Myocyte (in vitro differentiated cells): ENCODE measurements at regions not wholly inside any gene's neighbourhood (a gene's known extent, or its start where the extent isn't known, plus 50 kb on each side); places are given as distances from the start of the nearest gene placed in this dataset.

Experiments
- DNase-seq: peaks from one replicate; pipeline ENCODE4 v3.0.0-alpha.2; 2012; ENCODE audit warnings: low read depth

DNA sequence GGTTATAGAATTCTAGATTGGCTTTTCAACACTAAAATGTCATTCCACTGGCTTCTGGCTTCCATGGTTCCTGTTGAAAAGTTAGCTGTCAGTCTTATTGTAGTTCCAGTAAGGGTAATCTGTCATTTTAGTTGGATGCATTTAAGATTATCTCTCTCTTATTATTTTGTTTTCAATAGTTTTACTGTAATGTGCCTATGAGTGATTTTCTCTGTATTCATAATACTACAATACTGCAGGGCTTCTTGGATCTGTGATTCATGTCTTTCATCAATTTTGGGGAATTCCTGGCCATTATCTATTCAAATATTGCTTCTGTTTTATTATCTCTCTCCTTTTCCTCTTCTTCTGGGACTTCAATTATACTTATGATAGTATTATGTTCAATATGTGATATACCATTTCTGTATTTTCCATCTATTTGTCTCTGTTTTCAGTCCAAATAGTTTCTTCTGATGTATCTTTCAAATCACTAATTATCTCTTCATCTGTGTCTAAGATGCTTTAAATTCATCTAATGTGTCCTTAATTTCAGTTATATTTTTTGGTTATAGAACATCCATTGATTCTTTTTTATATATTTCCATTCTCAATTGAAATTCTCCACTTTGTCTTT is 101.5 kb downstream of the KCTD15 start:
- no peak for DNase-seq

DNA sequence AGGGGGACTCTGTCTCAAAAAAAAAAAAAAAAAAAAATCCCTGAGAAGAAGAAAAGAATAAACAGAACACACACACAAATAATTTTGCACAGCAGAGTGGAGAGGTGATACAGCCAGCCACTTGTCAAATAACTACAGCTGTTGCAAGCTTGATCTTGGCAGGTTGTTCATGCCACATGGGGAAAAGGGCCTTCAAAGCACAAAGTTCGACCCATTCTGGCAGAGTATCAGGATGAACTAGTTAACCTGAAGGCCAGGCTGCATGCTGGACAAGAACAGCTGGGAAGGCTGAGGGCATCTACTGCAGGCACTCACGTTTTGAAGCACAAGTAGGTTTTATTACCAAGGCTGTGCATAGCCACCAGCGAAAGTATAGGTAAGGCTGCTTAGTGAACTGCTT is 104.1 kb downstream of the KCTD15 start:
- no peak for DNase-seq

DNA sequence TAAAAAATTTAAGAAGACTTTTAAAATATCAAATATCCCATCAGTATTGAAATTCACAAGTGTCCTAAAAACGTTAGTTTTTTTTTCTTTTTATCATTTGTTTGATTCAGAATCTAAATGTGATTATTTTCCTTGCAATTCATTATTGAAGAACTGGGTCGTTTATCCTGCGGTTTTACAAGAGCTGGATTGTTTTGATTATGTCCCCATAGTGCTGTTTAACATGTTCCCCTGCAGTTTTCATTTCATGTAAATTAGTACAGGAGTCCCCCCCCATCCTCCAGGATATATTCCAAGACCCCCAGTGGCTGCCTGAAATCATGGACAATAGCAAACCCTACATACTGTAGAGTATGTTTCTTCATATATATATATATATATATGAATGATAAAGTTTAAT is 105.7 kb downstream of the KCTD15 start:
- no peak for DNase-seq

GRCh38 chr19:33902802-33903488 is 106.3 kb downstream of the KCTD15 start:
- no peak for DNase-seq

GRCh38 chr19:33903489-33903850 is 106.8 kb downstream of the KCTD15 start:
- DNase-seq, result no peak

DNA sequence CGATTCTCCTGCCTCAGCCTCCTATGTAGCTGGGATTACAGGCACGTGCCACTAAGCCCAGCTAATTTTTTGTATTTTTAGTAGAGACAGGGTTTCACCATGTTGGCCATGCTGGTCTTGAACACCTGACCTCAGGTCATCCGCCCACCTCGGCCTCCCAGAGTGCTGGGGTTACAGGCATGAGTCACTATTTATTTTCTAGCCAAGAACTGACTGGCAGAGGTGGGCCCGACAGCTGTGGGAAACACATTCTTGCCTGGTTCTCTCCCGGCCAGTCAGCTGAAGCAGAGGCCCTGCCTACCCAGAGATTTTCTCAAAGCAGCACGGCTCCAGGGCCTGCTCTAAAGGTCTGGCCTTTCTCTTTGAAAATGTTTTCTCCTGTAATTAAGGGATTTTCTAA is 108.0 kb downstream of the KCTD15 start:
- DNase-seq, result peak; percentile 33

DNA sequence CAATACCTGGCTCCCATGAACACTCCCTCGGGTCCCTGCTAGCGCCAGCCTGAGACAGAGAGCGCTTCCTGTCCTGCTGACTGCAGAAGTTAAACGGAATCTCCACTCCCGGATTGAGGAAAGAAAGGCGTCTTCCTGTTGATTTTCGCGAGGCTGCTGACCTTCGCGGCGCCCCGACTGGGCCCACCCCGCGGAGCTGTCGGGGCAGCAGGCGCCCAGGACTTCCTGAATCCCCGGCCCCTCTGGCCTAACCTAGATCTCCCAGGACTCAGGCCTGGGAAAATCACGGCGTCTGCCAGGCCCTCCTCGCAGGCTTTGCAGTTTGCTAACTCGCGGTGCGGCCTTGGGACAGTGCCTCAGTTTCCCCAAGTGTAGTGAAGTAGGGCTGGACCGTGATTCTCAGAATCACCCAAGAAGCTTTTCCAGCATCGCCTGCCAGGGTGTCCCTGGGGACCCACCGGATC is 108.8 kb downstream of the KCTD15 start:
- DNase-seq, result no peak

DNA sequence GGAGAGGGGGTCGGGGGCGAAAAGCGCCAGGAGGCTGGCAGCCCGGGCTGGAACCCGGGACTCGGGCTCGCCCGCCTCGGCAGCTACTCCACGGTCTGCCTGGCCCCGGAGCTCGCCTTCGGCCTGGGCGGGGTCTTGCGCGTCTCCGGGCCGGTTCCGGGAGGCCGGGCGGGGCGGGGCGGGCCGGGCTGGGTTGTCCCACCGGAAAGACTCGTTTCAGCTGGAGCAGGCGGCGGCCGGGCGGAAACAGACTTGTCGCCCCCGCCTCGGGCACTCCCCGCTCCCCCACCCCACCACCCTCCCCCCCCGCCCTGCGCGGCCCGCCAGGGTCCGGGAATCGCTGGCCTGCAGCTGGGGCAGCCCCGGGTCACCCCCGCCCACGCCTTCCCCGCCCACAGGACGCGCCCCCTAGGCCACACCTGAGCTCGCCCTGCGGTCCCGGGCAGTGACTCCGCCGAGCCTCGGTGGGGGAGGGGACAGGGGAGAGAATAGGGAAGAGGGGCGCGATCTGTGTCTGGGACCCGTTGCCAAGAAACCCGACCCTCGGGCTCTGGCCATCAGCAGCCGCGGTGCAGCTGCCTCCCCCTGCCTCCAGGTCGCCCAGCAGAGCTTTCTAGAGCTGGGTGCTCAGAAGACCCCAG is 109.4 kb downstream of the KCTD15 start:
- DNase-seq, result no peak

GRCh38 chr19:33906578-33907335 is 110.1 kb downstream of the KCTD15 start:
- DNase-seq, result no peak

DNA sequence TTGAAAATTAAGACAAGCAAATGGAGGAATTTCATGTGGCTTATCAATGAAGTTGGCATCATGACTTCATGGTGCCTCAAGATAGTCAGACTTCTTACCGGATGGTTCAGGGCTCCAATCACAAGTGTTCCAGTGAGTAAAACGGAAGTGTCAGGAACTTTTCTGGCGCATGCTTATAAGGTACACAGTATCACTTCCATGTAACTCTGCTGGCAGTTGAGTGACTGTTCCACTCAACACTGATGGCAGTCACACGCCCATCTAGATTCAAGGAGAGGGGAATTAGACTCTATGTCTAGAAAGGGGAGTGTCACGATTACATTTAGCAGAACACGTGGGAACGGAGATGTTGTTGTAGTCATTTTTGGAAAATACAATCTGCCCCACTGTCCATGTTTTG is 114.3 kb downstream of the KCTD15 start:
- DNase-seq, result no peak

DNA sequence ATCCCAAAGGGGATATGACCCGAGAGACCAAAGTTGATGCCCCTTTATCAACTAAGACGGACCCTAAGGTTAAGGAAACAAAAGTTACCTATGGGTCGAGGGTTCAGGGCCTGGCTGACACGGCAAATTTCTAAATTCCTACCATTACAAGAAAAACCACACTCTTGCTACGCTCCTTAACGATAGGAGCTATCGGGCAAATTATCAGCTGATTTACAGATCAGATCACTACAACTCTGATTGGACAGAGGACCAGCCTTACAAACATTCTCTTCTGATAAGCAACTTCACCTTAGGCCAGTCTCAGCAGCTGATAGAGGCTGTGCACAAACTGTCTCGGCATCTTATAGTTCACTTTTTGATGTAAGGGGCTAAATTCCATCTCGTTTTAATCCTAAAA is 117.9 kb downstream of the KCTD15 start:
- DNase-seq, result no peak

- no peak for DNase-seq
These were observed 120.1 kb downstream of the KCTD15 start for GRCh38 chr19:33916792-33917191.

- no peak for DNase-seq
These were observed 122.6 kb downstream of the KCTD15 start for GRCh38 chr19:33919291-33919690.

DNA sequence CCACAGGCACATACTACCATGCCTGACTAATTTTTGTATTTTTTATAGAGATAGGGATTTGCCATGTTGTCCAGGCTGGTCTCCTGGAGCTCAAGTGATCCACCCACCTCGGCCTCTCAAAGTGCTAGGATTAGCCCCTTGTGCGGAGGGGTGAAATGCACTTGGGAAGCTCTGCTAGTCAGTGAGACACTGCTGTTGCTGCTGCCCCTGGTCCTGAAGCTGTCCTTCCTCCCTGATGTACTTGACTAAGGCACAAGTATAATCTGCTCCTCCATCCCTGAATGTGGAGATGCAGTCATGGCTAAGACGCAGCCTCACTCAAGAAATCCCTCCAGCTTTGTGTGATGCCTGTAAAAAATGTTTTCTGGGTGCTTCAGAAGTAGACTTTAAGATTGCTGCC is 124.5 kb downstream of the KCTD15 start:
- no peak for DNase-seq

GRCh38 chr19:33926306-33926705 is 129.6 kb downstream of the KCTD15 start:
- no peak for DNase-seq

DNA sequence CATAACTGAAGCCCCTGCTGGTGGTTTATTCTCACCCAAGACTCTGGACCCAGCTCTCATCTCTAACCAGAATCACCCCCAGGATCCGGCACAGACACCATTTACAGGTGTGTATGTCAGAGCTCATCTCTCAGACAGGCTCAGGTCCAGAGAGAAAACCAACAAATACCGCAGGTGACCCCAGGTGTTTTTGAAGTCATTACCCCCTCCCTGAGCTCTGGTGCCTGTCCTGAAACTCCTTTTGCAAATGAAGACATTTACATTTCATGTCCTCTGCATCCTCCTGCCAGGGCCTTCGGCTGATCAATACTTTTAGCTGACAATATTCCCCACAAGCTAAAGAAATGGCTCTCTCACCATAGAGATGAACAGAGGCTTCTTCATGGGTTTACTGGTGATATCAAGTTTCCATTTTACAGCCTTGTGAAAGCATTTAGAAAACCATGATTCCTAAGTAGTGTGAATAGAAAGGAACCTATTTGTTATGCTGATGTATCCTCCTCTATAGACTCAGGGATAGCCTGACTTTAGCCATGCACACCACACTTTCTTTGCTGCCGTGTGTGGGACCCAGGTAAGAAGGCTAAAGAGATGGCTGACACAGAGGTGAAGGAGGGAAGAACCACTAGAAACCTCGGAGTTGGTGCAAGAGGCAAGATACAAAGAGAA is 131.3 kb downstream of the KCTD15 start:
- DNase-seq, result no peak

DNA sequence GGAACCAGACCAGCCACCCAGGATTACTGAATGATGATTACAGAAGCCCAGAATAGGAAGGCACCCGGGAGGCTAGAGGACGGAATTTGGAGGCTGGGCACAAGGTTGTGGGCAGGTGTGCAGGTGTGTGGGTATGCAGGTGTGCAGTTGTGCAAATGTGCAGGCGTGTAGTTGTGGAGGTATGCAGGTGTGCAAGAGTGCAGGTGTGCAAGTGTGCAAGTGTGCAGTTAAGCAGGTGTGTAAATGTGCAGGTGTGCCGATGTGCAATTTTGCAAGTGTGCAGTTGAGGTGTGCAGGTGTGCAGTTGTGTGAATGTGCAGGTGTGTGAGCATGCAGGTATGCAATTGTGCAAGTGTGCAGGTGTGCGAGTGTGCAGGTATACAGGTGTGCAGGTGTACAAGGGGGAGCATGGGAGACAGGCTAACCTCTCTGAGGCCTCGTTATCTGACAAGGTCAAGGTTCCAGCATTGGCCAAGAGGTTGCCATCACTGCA is 131.8 kb downstream of the KCTD15 start:
- DNase-seq, result no peak

GRCh38 chr19:33933931-33934330 is 137.3 kb downstream of the KCTD15 start:
- DNase-seq, result no peak

- DNase-seq, result no peak
These were observed 142.2 kb downstream of the KCTD15 start for GRCh38 chr19:33938821-33939220.

GRCh38 chr19:33941133-33941532 is 144.5 kb downstream of the KCTD15 start:
- no peak for DNase-seq

GRCh38 chr19:33946535-33947264 is 150.0 kb downstream of the KCTD15 start:
- no peak for DNase-seq
